ENCODE measurements at regions not wholly inside any gene's neighbourhood (a gene's known extent, or its start where the extent isn't known, plus 50 kb on each side); places are given as distances from the start of the nearest gene placed in this dataset.

- Histone ChIP-seq H3K4me1 (ENCODE audit: control insufficient read depth in 1 of 2, insufficient read depth in 2 of 2, low read depth in 1 of 2, low read length in 1 of 2) (no peaks in the 10 kb centered on the region), H3K9me2 (no peaks in the 10 kb centered on the region), H3K27me3 (ENCODE audit: insufficient read depth) (no peaks in the 10 kb centered on the region), H3F3A (replicated peaks; ENCODE audit: insufficient read depth) (no peaks in the 10 kb centered on the region), H3K9ac (no peak overlapping the region), H4K20me1 (ENCODE audit: insufficient read depth) (no peaks in the 10 kb centered on the region), H3K4me2 (no peak overlapping the region), H3K27ac (ENCODE audit: low read depth in 2 of 2, low read length in 1 of 2) (no peak overlapping the region), H3K79me2 (ENCODE audit: insufficient read depth) (no peaks in the 10 kb centered on the region), H3K9me3 (no peaks in the 10 kb centered on the region), H3K36me3 (replicated peaks in 1 of 2; ENCODE audit: control insufficient read depth in 1 of 2, insufficient read depth in 2 of 2, low read length in 1 of 2) (no peaks in the 10 kb centered on the region), H3K4me3 (ENCODE audit: low read depth in 2 of 2, low read length in 1 of 2) (no peak overlapping the region), H2AFZ (ENCODE audit: low read depth) (no peak overlapping the region)
- no peak for TF ChIP-seq CTCF (IDR thresholded peaks at IDR 0.05)
- TF ChIP-seq YY1 (IDR thresholded peaks at IDR 0.05; ENCODE audit: low read depth): no peak
- no peak for TF ChIP-seq GATA2 (CRISPR knock-in tag; IDR thresholded peaks at IDR 0.05)
- no peak for DNase-seq
- POLR2A ChIA-PET: no interaction called here
- 54% methylated on average over 3 of the region's 4 CpGs for WGBS (ENCODE audit: low lambda C conversion rate)
- CTCF ChIA-PET: no interaction called here
Observed at GRCh38 chr9:73761905-73762304, 610.2 kb downstream of the ANXA1 start.

- no peaks in the 10 kb centered on the region for H3K9me3 ChIP-seq
- no peak overlapping the region for H3K9ac ChIP-seq
- H3F3A ChIP-seq (replicated peaks; ENCODE audit: insufficient read depth): no peaks in the 10 kb centered on the region
- 69% methylated on average over 1 of the region's 1 CpG for WGBS (ENCODE audit: low lambda C conversion rate)
- no peak overlapping the region for H3K4me2 ChIP-seq
- H3K36me3 ChIP-seq (replicated peaks in 1 of 2; ENCODE audit: control insufficient read depth in 1 of 2, insufficient read depth in 2 of 2, low read length in 1 of 2): no peaks in the 10 kb centered on the region
- ChIA-PET CTCF (interaction anchor here (1.2 kb wide), 1 partner anchor 504 kb away, joined by 3 read pairs; no protein-coding TSS in a partner anchor), POLR2A (no interaction called here)
- no peak overlapping the region for H3K4me3 ChIP-seq (ENCODE audit: low read depth in 2 of 2, low read length in 1 of 2)
- H4K20me1 ChIP-seq (ENCODE audit: insufficient read depth): no peaks in the 10 kb centered on the region
- H3K27me3 ChIP-seq (ENCODE audit: insufficient read depth): no peaks in the 10 kb centered on the region
- no peaks in the 10 kb centered on the region for H3K9me2 ChIP-seq
- H2AFZ ChIP-seq (ENCODE audit: low read depth): no peak overlapping the region
- no peaks in the 10 kb centered on the region for H3K4me1 ChIP-seq (ENCODE audit: control insufficient read depth in 1 of 2, insufficient read depth in 2 of 2, low read depth in 1 of 2, low read length in 1 of 2)
- DNase-seq: no peak
- no peak for TF ChIP-seq ZBTB33 (IDR thresholded peaks at IDR 0.05; ENCODE audit: borderline replicate concordance, low read depth)
- TF ChIP-seq JUND (IDR thresholded peaks at IDR 0.05): no peak
- no peak for TF ChIP-seq USF1 (IDR thresholded peaks at IDR 0.05; ENCODE audit: borderline replicate concordance, low read depth)
- TF ChIP-seq TCF12 (IDR thresholded peaks at IDR 0.05): no peak
- TF ChIP-seq POLR2AphosphoS5 (IDR thresholded peaks at IDR 0.05; ENCODE audit: low read depth, low read length): no peak
- TF ChIP-seq MEF2A (IDR thresholded peaks at IDR 0.05; ENCODE audit: borderline replicate concordance, low read depth): no peak
- no peak for TF ChIP-seq SIN3A (IDR thresholded peaks at IDR 0.05; ENCODE audit: borderline replicate concordance, low read depth, low read length)
- no peak for TF ChIP-seq USF2 (IDR thresholded peaks at IDR 0.05; ENCODE audit: borderline replicate concordance, low read depth, low read length)
- no peak for TF ChIP-seq RFX5 (IDR thresholded peaks at IDR 0.05; ENCODE audit: low read length)
- no peak for TF ChIP-seq FOXM1 (IDR thresholded peaks at IDR 0.05; ENCODE audit: low read depth)
- no peaks in the 10 kb centered on the region for H3K79me2 ChIP-seq (ENCODE audit: insufficient read depth)
- H3K27ac ChIP-seq (ENCODE audit: low read depth in 2 of 2, low read length in 1 of 2): no peak overlapping the region
Observed at GRCh38 chr9:73773896-73774295, 622.2 kb downstream of the ANXA1 start.

Measured in SK-N-SH (cell line).